GM21825 (cell line): ENCODE measurements at regions not wholly inside any gene's neighbourhood (a gene's known extent, or its start where the extent isn't known, plus 50 kb on each side); places are given as distances from the start of the nearest gene placed in this dataset.

Experiments used
- ATAC-seq: cut with Tn5 transposase; IDR thresholded peaks from one replicate; pipeline ENCODE4 v1.9.1; 2021; ENCODE audit warnings: mild to moderate bottlenecking, moderate library complexity; ENCODE audit not compliant: unreplicated experiment

DNA sequence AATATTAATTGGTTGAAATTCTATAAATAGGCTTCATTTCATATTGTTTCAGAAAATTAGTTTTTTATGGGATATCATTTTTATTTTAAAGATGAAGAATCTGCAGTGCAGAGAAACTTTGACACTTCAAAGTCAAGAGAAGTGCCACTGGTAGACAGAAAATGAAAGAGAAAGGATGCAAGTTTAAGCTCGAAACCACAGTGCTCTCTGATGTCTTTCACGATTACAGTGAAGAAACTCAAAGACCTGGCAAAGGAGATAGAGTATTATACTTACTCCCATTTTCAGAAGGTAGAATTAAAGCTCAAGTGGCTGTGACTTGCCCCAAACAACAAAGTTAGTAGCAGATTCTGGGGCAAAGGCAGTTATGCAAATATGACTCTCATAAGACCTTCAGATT is 745.4 kb downstream of the TECRL start:
- ATAC-seq = no peak

DNA sequence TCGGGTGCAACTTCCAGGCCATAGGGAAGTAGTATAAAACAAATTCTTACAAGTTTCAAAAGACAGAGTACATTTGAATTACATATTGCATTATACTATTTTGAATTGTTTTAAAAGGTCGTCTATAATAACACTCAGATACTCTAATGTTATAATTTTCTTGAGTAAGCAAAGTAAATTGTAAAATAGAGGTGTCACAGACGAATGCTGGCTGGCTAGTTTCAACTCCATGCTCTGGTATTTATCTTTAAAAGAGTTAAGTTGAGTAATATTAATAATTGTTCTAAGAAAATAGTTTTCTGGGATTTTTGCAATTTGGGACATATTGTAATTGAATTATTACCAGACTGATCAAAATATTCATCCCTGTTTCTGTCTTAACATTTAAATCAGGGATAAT is 764.9 kb downstream of the TECRL start:
- ATAC-seq = no peak

DNA sequence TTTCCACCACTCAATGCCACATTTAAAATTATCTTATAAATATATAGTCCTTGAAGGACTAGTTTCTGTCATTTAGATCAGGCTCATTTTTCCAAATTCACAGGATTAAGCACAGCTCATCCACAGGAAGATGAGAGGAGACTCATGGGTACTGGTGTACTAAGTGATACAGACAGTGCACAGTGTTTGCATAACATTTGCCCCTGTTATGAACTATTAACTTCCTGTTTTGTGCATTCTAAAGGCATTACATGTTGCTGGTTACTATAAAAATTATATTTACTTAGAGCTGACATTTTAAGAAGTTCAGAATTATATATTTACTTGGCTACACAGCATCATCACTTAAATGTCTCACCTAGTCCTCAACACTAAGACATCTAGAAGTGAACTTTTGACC is 772.0 kb downstream of the TECRL start:
- ATAC-seq = no peak

GRCh38 chr4:63632858-63633257 is 776.4 kb downstream of the TECRL start:
- no peak for ATAC-seq

- ATAC-seq = no peak
Observed at GRCh38 chr4:63620271-63620670, 789.0 kb downstream of the TECRL start.

GRCh38 chr4:63619771-63620170 is 789.5 kb downstream of the TECRL start:
- no peak for ATAC-seq

DNA sequence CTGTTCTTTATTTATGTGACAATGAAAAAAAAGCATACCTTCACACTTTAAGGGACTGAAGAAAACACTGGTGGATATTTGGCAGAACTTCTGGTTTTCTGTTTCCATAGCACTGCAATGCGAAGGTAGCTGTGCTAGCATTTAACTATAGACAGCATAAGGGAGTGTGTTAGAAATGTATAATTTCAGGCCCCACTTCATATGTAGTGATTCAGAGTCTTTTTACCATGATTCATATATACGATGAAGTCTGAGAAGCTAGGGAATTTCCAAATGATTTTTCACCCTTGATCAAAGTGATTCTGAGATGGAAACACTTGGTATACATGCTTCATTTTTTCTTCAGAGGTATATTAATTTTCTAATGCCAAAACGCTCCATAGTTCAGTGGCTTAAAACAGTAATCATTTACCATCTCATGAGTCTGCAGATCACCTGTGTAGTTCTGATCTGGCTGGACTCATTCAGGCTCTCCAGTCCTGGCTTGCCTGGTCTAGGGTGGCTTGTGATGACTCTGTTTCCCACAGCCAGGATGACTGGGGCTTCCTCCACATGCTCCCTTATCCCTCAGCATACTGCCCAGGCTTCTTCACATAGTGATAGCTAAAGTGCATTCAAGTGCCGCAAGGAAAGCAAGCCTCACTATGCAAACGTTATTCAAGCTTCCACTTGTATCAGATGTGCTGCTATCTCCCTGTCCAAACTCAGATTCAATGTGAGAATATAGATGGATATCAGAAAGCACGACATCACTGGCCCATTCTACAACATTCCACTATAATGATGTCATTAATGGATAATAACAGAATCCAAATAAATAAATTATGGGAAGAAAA is 790.1 kb downstream of the TECRL start:
- no peak for ATAC-seq

DNA sequence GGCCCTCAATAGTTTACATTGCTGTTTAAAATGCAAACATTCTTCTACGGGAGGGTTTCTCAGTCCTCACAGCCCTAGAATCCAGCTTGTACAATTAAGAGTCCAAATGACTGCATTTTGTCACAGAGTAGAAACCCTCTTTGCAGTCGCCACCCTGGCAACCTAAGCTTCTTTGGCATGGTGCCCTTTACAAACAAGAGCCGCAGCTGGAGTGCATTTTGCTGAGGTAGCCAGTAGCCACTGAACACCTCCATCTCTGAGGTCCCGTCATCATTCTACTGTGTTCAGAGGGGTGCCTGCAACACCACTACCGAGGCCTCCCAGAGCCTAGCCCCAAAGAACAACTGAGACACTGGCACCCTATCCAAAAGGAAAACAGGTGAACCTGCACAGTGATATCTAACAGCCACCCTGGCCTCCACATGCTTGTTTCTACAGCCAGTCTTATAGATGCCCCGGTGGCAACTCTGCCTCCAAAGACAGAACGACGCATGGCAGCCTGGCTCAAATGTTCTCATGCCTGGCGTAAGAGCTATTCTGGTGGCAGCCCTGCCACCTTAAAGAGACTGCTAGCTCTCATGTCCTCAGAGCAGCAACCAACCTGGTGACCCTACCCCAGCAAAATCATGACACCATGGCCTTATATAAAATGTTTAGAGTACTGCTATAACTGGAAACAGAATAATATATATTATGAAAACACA is 801.9 kb downstream of the TECRL start:
- no peak for ATAC-seq

DNA sequence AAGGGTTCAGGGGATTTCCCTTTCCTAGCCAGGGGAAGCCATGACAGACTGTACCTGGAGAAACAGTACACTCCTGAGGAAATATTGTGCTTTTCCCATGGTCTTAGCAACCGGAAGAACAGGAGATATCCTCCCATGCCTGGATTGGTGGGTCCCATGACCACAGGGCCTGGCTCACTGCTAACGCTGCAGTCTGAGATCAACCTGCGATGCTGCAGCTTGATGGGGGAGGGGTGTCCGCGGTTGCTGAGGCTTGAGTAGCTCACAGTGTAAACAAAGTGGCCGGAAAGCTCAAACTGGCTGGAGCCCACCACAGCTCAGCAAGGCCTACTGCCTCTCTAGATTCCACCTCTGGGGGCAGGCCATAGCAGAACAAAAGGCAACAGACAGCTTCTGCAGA is 819.5 kb downstream of the TECRL start:
- no peak for ATAC-seq

DNA sequence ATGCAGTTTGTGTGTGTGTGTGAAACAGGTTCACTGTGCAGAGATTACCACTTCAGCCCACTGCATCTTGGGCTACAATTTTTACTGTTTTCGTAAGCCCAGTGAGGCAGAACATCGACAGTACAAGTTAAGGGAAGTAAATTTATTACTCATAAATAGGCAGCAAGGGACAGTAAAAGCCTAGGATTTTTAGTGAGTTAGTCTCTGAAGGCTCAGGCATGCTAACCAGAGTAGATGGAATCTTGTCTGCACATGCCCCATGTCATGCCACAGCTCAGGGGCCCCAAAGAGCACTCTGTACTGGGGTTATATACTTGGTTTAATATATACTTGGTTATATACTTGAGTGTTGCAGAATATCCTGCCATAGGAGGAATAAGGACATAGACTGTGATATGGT is 825.7 kb downstream of the TECRL start:
- ATAC-seq = no peak

GRCh38 chr4:63583007-63583406 is 826.2 kb downstream of the TECRL start:
- ATAC-seq = no peak

GRCh38 chr4:63580796-63581475 is 828.3 kb downstream of the TECRL start:
- no peak for ATAC-seq

- ATAC-seq = no peak
Observed at GRCh38 chr4:63578383-63578782, 830.9 kb downstream of the TECRL start.

- ATAC-seq = no peak
Observed at GRCh38 chr4:63566658-63567057, 842.6 kb downstream of the TECRL start.

GRCh38 chr4:63563288-63564014 is 845.8 kb downstream of the TECRL start:
- no peak for ATAC-seq

GRCh38 chr4:63558709-63559108 is 850.5 kb downstream of the TECRL start:
- no peak for ATAC-seq

- ATAC-seq = no peak
Observed at GRCh38 chr4:63556332-63556731, 852.9 kb downstream of the TECRL start.

DNA sequence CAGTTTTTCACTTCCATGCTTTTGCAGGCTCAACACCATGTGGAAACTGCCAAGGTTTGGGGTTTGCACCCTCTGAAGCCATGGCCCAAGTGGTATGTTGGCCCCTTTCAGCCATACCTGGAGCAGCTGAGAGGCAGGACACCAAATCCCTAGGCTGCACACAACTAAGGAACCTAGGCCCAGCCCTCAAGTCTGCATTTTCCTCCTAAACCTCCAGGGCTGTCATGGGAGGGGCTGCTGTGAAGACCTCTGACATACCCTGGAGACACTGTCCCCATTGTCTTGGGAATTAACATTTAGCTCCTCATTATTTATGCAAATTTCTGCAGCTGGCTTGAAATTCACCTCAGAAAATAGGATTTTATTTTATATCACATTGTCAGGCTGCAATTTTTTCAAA is 856.1 kb downstream of the TECRL start:
- no peak for ATAC-seq

DNA sequence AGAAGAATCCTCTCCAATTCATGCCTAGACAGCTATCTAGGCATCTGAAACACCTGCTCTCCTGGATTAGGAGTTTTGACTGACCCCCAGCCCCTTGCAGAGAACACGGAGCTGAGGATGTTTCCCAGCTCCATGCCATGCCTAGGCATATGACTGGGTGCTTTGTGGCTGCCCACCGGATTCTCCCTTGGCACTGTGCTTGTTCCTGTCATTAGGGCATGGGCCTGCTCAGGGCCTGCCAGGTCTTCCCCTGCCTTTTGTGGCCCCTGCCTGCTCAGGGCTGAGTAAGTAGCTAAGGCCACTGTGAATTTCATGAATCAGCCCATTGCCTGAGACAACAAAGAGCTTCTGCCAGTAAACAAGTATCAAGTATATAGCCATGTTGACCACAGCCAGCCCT is 867.4 kb downstream of the TECRL start:
- ATAC-seq = no peak

GRCh38 chr4:63529581-63530337 is 879.5 kb downstream of the TECRL start:
- no peak for ATAC-seq
